ENCODE measurements at regions not wholly inside any gene's neighbourhood (a gene's known extent, or its start where the extent isn't known, plus 50 kb on each side); places are given as distances from the start of the nearest gene placed in this dataset.

GRCh38 chr2:74059137-74059775 is 74.5 kb downstream of the TET3 start:
- POLR2A ChIA-PET: no interaction called here
- H3K9me3 Mint-ChIP-seq: peaks cover 18% of the 10 kb centered on the region
- TF ChIP-seq ZNF425 (CRISPR knock-in tag; conservative IDR thresholded peaks at IDR 0.05) (no peak), STAT6 (CRISPR knock-in tag; conservative IDR thresholded peaks at IDR 0.05; ENCODE audit: low read depth) (no peak), SP1 (CRISPR knock-in tag; conservative IDR thresholded peaks at IDR 0.05) (no peak), ETV6 (CRISPR knock-in tag; IDR thresholded peaks at IDR 0.05) (no peak), HMGA2 (CRISPR knock-in tag; IDR thresholded peaks at IDR 0.05) (no peak), ZNF512 (CRISPR knock-in tag; IDR thresholded peaks at IDR 0.05; ENCODE audit: borderline replicate concordance) (no peak), CBFB (CRISPR knock-in tag; IDR thresholded peaks at IDR 0.05; ENCODE audit: low read depth) (no peak), TP53 (CRISPR knock-in tag; IDR thresholded peaks at IDR 0.05) (no peak)
- DNase-seq (ENCODE audit: low spot score) (no peak), ATAC-seq (no peak)
- H3K4me1 Mint-ChIP-seq: peaks cover 4% of the 10 kb centered on the region
- H3K4me3 Mint-ChIP-seq: no peak overlapping the region
- peaks cover 31% of the 10 kb centered on the region for H3K36me3 Mint-ChIP-seq
- H3K27me3 Mint-ChIP-seq (ENCODE audit: low read depth): no peaks in the 10 kb centered on the region
- H3K27ac Mint-ChIP-seq: no peak overlapping the region
- CTCF ChIA-PET: no interaction called here

GRCh38 chr2:74063486-74063885 is 78.8 kb downstream of the TET3 start:
- H3K9me3 Mint-ChIP-seq: peaks cover 18% of the 10 kb centered on the region
- CTCF ChIA-PET: no interaction called here
- H3K36me3 Mint-ChIP-seq: peaks cover 31% of the 10 kb centered on the region
- no peak for ATAC-seq
- H3K4me1 Mint-ChIP-seq: peaks cover 3% of the 10 kb centered on the region
- TF ChIP-seq ZNF138 (CRISPR knock-in tag; conservative IDR thresholded peaks at IDR 0.05): no peak
- no peak for TF ChIP-seq FOXP4 (CRISPR knock-in tag; IDR thresholded peaks at IDR 0.05)
- TF ChIP-seq RELA (CRISPR knock-in tag; IDR thresholded peaks at IDR 0.05; ENCODE audit: borderline replicate concordance): no peak
- TF ChIP-seq JUN (CRISPR knock-in tag; IDR thresholded peaks at IDR 0.05): no peak
- no peak for TF ChIP-seq GRHL2 (CRISPR knock-in tag; IDR thresholded peaks at IDR 0.05; ENCODE audit: insufficient replicate concordance, severe bottlenecking)
- no peak for TF ChIP-seq ZNF512 (CRISPR knock-in tag; IDR thresholded peaks at IDR 0.05; ENCODE audit: borderline replicate concordance)
- TF ChIP-seq NR3C1 (CRISPR knock-in tag; conservative IDR thresholded peaks at IDR 0.05; ENCODE audit: low read depth): no peak
- TF ChIP-seq TEAD4 (CRISPR knock-in tag; IDR thresholded peaks at IDR 0.05): no peak
- no peak for TF ChIP-seq GABPB1 (CRISPR knock-in tag; IDR thresholded peaks at IDR 0.05)
- no peak for TF ChIP-seq ZMAT4 (CRISPR knock-in tag; IDR thresholded peaks at IDR 0.05)
- no peak for TF ChIP-seq STAT6 (CRISPR knock-in tag; conservative IDR thresholded peaks at IDR 0.05; ENCODE audit: low read depth)
- no peak for TF ChIP-seq ZNF416 (CRISPR knock-in tag; IDR thresholded peaks at IDR 0.05)
- TF ChIP-seq ZBTB43 (CRISPR knock-in tag; IDR thresholded peaks at IDR 0.05): no peak
- H3K27me3 Mint-ChIP-seq (ENCODE audit: low read depth): no peaks in the 10 kb centered on the region
- no peak overlapping the region for H3K4me3 Mint-ChIP-seq
- no peak for DNase-seq (ENCODE audit: low spot score)
- POLR2A ChIA-PET: no interaction called here
- no peak overlapping the region for H3K27ac Mint-ChIP-seq

Measured in WTC11 (cell line).